Fibroblast of pulmonary artery (primary cell): ENCODE measurements at regions not wholly inside any gene's neighbourhood (a gene's known extent, or its start where the extent isn't known, plus 50 kb on each side); places are given as distances from the start of the nearest gene placed in this dataset.
A peak's percentile ranks its signal among the peaks of the same experiment; 100 is the strongest.
"Not testable (repeated sequence)": the region's sequence is repeated elsewhere in the genome, so short reads cannot be mapped to it uniquely, and the experiment has no call there.

Experiments used
- DNase-seq: peaks from one replicate; pipeline ENCODE4 v3.0.0-alpha.2; 2010; ENCODE audit warnings: low read depth
- H3K4me3 ChIP-seq: replicated peaks from 2 replicates; pipeline ENCODE4 v1.5.1; 2011; ENCODE audit warnings: low read depth, mild to moderate bottlenecking, control low read depth, low read length, moderate library complexity
- CTCF ChIP-seq: IDR thresholded peaks from 2 replicates; pipeline ENCODE4 v1.5.1; 2011; ENCODE audit warnings: mild to moderate bottlenecking, control low read depth, low read length, inconsistent platforms; ENCODE audit errors: missing control alignments

DNA sequence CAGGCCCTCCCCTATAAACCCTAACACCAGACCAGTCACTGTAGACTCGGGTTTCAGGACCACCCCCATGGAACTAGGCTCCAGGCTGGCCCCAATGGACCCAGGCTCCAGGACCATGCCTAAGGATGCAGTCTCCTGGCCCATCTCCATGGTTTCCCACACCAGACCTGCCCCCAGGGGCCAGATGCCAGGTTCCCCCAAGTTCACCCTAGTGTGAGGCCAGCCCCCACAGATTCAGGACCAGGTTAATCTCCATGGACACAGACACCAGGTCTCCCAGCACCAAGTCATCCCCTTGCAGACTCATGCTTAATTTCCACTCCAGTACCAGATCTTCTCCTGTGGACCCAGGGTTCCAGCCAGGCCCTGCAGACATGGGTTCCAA, 103.8 kb upstream of the LANCL2 start:
- no peak for DNase-seq
- no peak overlapping the region for H3K4me3 ChIP-seq
- no peak for TF ChIP-seq CTCF

GRCh38 chr7:55265328-55265727, 99.8 kb upstream of the LANCL2 start:
- not testable (repeated sequence) for H3K4me3 ChIP-seq, DNase-seq

GRCh38 chr7:55265836-55266642, 99.1 kb upstream of the LANCL2 start:
- no peak for TF ChIP-seq CTCF
- DNase-seq = no peak
- H3K4me3 ChIP-seq = no peak overlapping the region

DNA sequence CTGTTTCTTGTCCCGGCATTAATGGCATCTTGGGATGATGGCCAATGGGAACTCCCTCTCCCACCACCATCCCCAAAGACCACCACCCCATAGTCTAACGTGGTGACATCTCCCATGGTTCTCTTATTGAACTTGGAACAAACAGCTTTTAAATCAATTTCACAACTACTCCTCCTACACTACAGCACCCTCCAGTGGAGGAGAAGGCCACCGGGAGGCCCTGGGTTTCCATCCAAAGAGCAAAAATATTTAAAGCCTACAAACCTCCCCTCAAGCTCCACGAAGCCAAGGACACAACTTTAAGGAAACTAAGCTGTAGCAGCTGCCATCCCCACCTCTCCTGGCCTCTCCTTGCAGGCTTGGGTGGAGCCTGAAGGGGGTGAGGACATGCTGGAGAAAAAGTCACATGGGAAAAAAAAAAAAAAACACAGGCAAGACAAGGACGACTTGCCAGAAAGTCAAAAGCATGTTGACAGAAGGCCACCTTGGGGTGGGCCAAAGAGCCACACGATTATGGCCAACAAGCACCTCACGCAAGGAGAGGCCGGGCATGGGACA, 94.0 kb upstream of the LANCL2 start:
- peak; percentile 40 for DNase-seq
- TF ChIP-seq CTCF = peak; percentile 60
- H3K4me3 ChIP-seq = no peak overlapping the region

DNA sequence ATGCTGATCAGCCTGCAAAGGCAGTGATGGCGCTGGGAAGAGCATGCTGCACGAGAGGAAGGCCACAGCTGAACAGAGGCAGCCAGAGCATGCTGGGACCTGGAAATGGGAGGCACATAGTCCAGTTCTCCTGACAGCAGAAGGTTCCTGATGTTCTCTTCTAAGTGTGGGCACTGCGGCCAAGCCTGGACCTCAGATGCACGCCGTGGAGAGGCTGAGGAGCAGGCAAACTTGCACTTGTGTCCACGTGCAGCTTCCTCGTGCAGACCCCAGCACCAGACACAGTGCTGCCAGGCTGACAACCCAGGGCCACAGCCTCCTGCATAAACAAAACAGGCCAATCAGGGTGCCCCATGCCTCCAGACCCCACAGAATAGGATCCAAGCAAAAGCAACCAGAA, 93.5 kb upstream of the LANCL2 start:
- DNase-seq = no peak
- H3K4me3 ChIP-seq = no peak overlapping the region
- no peak for TF ChIP-seq CTCF

- H3K4me3 ChIP-seq = no peak overlapping the region
- TF ChIP-seq CTCF = no peak
- no peak for DNase-seq
Measured at GRCh38 chr7:55272328-55272727, 92.8 kb upstream of the LANCL2 start.

- no peak for DNase-seq
- no peak overlapping the region for H3K4me3 ChIP-seq
- TF ChIP-seq CTCF = no peak
Measured at GRCh38 chr7:55273186-55273980, 91.8 kb upstream of the LANCL2 start.
